GM11168 (cell line): ENCODE measurements at regions not wholly inside any gene's neighbourhood (a gene's known extent, or its start where the extent isn't known, plus 50 kb on each side); places are given as distances from the start of the nearest gene placed in this dataset.
"Not testable (repeated sequence)": the region's sequence is repeated elsewhere in the genome, so short reads cannot be mapped to it uniquely, and the experiment has no call there.

ENCODE experiments used
- in situ Hi-C: fragments of 300-500 bp; cut with MboI; formaldehyde crosslinking; loops from one replicate; pipeline ENCODE4 v1.12.0; 2022; ENCODE audit warnings: low sequenced_read_pairs; ENCODE audit not compliant: unreplicated experiment

- in situ Hi-C loops: loop anchor here (10.0 to 25.0 kb wide), 2 partner anchors 446 to 519 kb away; no protein-coding TSS in a partner anchor
Observed at GRCh38 chr13:74280795-74281490, 146.7 kb upstream of the KLF12 start.

GRCh38 chr13:74280093-74280794, 146.0 kb upstream of the KLF12 start:
- in situ Hi-C loops: loop anchor here (10.0 to 25.0 kb wide), 2 partner anchors 445 to 518 kb away; no protein-coding TSS in a partner anchor

GRCh38 chr13:74278901-74279300, 144.7 kb upstream of the KLF12 start:
- in situ Hi-C loops: loop anchor here (25.0 kb wide), 1 partner anchor 517 kb away; no protein-coding TSS in a partner anchor

GRCh38 chr13:74274916-74275315, 140.7 kb upstream of the KLF12 start:
- in situ Hi-C loops: loop anchor here (25.0 kb wide), 1 partner anchor 513 kb away; no protein-coding TSS in a partner anchor

GRCh38 chr13:74273581-74273980, 139.4 kb upstream of the KLF12 start:
- in situ Hi-C loops: no loop called here

GRCh38 chr13:74272826-74273225, 138.6 kb upstream of the KLF12 start:
- in situ Hi-C loops: no loop called here

- in situ Hi-C loops: no loop called here
Observed at GRCh38 chr13:74270018-74270417, 135.8 kb upstream of the KLF12 start.

GRCh38 chr13:74266861-74267260, 132.7 kb upstream of the KLF12 start:
- in situ Hi-C loops: no loop called here

- in situ Hi-C loops: no loop called here
Observed at GRCh38 chr13:74266309-74266708, 132.1 kb upstream of the KLF12 start.

GRCh38 chr13:74264333-74264732, 130.1 kb upstream of the KLF12 start:
- in situ Hi-C loops: no loop called here

GRCh38 chr13:74260420-74260819, 126.2 kb upstream of the KLF12 start:
- in situ Hi-C loops: not testable (repeated sequence)

- in situ Hi-C loops: no loop called here
Observed at GRCh38 chr13:74259641-74260040, 125.4 kb upstream of the KLF12 start.

GRCh38 chr13:74258961-74259360, 124.8 kb upstream of the KLF12 start:
- in situ Hi-C loops: no loop called here

GRCh38 chr13:74256969-74257368, 122.8 kb upstream of the KLF12 start:
- in situ Hi-C loops: no loop called here

GRCh38 chr13:74253161-74253560, 119.0 kb upstream of the KLF12 start:
- in situ Hi-C loops: no loop called here

- in situ Hi-C loops: no loop called here
Observed at GRCh38 chr13:74251778-74252519, 117.7 kb upstream of the KLF12 start.

GRCh38 chr13:74250738-74251190, 116.6 kb upstream of the KLF12 start:
- in situ Hi-C loops: no loop called here

- in situ Hi-C loops: no loop called here
Observed at GRCh38 chr13:74248477-74248876, 114.3 kb upstream of the KLF12 start.

GRCh38 chr13:74246487-74246886, 112.3 kb upstream of the KLF12 start:
- in situ Hi-C loops: no loop called here

GRCh38 chr13:74243637-74244526, 109.7 kb upstream of the KLF12 start:
- in situ Hi-C loops: no loop called here
